GM12801 (cell line): ENCODE measurements at regions not wholly inside any gene's neighbourhood (a gene's known extent, or its start where the extent isn't known, plus 50 kb on each side); places are given as distances from the start of the nearest gene placed in this dataset.

Experiments used
- CTCF ChIP-seq: IDR thresholded peaks from one replicate; pipeline ENCODE4 v1.5.1; 2011; ENCODE audit warnings: control low read depth; ENCODE audit not compliant: insufficient read length; ENCODE audit errors: extremely low read depth

DNA sequence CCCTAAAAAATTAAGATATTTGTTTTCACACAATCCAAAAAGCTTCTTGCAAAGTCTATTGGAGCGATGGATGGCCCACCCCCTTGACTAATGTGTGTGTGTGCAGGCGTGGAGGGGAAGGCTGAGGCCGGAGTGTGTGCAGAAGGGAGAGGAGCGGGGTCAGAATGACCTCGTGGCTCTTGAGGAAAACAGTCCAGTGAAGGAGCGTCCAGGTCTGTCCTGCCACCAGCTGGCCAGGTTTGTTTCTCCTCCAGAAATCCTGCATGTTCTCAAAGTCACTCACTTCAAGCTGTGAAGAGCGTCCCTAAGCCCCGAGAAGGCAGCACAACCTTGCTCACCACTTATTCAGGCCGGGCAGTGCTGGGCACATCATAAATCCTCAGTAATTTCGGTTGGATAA, 69.5 kb upstream of the SSX2IP start:
- no peak for TF ChIP-seq CTCF

DNA sequence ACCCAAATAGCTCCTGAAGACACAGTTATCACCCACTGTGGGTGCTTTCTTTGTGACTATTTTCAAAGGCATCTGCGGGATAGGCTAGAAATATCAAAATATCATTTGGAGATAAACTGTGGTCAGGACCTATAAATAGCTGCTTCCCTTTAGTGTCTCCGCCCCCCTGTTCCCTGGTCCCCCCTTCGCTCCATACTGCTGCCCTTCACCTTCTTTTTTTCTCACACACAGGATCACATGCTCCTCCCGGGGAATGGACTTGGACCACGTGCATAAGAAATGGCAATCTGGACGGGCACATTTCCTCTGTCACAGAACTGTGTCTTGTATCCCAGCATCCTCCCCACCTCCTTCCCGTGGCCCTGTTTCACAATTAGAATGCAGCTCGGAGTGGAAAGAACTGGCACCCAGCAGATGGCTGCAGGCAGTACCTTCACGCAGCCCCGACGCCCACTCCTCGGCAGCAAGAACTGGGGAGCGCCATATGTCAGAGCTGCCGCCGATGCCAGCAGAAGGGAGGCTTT, 68.8 kb upstream of the SSX2IP start:
- TF ChIP-seq CTCF, result no peak

DNA sequence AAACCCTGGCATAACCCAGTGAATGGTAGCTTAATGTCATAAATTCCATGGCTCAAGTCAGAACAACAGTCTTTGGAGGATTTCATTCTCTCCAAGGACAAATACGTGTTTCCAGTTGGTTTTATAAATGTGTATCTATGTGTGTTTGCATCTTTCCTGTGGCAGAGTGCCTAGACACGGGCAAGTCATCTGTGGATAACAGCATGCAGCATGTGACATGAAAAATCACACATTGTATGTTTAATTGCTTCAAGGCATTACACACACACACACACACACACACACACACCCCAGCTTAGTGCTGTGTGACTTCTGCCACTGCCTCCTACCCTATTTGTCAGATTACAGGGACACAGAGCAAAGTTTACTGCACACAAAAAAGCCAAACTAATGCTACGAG, 68.2 kb upstream of the SSX2IP start:
- no peak for TF ChIP-seq CTCF

DNA sequence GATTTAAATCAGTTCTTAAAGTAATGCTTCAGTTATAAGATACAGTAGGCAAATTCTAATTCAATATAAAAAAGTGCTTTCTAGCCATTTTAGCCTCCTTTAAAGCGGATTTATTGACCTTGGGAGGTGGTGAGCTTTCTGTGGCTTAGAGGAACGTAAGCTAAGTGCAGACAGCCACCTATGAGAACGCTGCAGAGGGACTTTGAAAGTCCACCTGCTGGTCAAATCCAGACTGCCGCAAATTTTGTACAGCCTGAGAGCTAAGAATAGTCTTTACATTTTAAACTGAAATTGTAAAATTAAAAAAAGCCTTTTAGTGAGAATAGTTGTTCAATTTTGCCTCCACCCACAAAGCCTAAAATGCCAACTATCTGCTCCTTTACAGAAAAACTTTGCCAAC, 67.0 kb upstream of the SSX2IP start:
- no peak for TF ChIP-seq CTCF

DNA sequence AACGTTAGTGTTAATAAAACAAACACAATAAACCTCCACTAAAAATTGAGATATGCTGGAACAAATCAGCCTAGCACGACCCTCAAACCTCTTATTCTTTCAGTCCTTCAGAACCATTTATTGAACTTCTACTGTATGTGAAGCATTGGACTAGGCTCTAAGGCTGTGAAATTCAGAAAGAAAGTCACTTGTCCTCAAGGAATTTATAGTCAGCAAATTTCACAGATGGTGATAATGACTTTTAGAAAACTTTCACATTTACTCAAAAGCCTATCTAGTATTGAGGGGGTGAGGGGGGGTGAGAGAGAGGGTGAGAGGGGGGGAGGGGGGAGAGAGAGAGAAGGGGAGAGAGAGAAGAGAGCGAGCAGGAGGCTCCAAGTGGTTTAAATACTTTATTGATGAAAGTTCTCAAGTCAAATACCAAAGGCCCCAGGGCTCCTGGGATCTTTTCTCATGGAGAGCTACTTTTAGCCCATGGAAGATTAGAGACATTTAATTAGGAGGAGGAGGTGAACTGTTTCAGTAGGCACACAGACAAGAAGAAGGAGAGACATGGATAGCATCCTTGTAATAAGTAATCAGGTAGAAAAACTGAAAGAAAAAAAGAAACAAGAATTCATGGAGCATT, 66.3 kb upstream of the SSX2IP start:
- no peak for TF ChIP-seq CTCF

GRCh38 chr1:84756001-84756400, 65.7 kb upstream of the SSX2IP start:
- no peak for TF ChIP-seq CTCF

DNA sequence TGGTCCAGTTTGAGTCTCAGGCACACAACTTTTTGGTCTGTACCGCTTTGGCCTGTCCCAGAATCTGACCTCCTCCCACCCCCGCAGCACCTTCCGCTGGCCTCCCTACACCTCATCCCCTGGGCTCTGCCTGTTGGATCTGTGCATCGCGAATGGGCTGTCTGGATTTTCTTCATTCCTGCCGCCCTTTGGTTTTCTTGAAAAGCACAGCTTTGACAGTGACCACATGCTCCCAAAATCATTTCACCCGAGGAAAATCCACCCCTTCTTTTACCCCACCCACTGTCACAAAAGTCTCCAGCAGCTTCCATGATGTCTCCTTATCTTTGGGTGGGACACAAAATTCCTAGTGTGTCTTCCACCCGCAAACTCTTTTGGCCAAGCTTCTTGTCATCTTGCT, 65.0 kb upstream of the SSX2IP start:
- TF ChIP-seq CTCF, result no peak
